K562 (cell line): ENCODE measurements at regions not wholly inside any gene's neighbourhood (a gene's known extent, or its start where the extent isn't known, plus 50 kb on each side); places are given as distances from the start of the nearest gene placed in this dataset.

Source experiments
- ATAC-seq: fragments of 200-7000 bp; cut with Tn5 transposase; 3 replicates; pipeline ENCODE4 v1.9.1; 2020; ENCODE audit warnings: moderate library complexity
- BruUV-seq: library from RNA; stranded (reverse); fragments of 400-500 nt; replicated peaks from 2 replicates; lab custom pipeline; 2021; lab: Mats Ljungman, UMichigan
- CTCF ChIA-PET: fragments of 300-600 bp; formaldehyde crosslinking; extraction: SDS; loops from one replicate; lab custom pipeline; 2021; ENCODE audit warnings: low intra/inter-chr PET ratio; lab: Yijun Ruan, JAX
- POLR2A ChIA-PET: fragments of 300-600, 350-650 bp; sonication (Branson Sonifier 250); formaldehyde crosslinking; extraction: SDS; loops from one replicate; lab custom pipeline; 2021; ENCODE audit warnings: antibody characterized with exemption, inconsistent platforms; lab: Yijun Ruan, JAX
- DNase-seq, 4 experiments: peaks; one replicate each; pipeline versions ENCODE4 v3.0.0 to v3.0.0-alpha.2; 2011 to 2018; ENCODE audit warnings: low spot score in 3 of 4, mixed read lengths in 3 of 4; ENCODE audit errors: extremely low read depth in 1 of 4
- FAIRE-seq: peaks from 2 replicates; lab custom pipeline; 2011; peaks lifted over from hg19 to GRCh38; lab: Jason Lieb, UNC
- H2AFZ ChIP-seq: 2 replicates; pipeline ENCODE4 v1.6.0; 2011; ENCODE audit warnings: low read depth, low read length, control low read depth, inconsistent platforms
- H3K27ac ChIP-seq: fragments of 200-600 bp; 3 replicates; pipeline ENCODE4 v1.8.0; 2011; ENCODE audit warnings: low read depth, mild to moderate bottlenecking, control low read depth, inconsistent platforms, low read length, moderate library complexity, mixed read lengths; ENCODE audit errors: extremely low read depth
- H3K27me3 ChIP-seq, 2 experiments: fragments of 300-600 bp in 1 of 2; 2 replicates in 1 of 2; 3 replicates in 1 of 2; pipeline versions ENCODE4 v1.6.0 to v1.8.0; 2011; ENCODE audit warnings: inconsistent platforms in 2 of 2, low read length in 2 of 2, mild to moderate bottlenecking in 1 of 2, mixed read lengths in 1 of 2, moderate library complexity in 1 of 2; ENCODE audit not compliant: control insufficient read depth in 2 of 2, insufficient read depth in 2 of 2
- H3K36me3 ChIP-seq: fragments of 300-600 bp; 3 replicates; pipeline ENCODE4 v1.8.0; 2011; ENCODE audit warnings: mild to moderate bottlenecking, low read length, inconsistent platforms; ENCODE audit not compliant: control insufficient read depth, insufficient read depth
- H3K4me1 ChIP-seq, 2 experiments: fragments of 200-600 bp in 1 of 2; replicated peaks in 1 of 2; 2 replicates in 1 of 2; 3 replicates in 1 of 2; pipeline versions ENCODE4 v1.5.1 to v1.8.0; 2011; ENCODE audit warnings: inconsistent platforms in 2 of 2, low read length in 2 of 2, mild to moderate bottlenecking in 1 of 2, mixed read lengths in 1 of 2, moderate library complexity in 1 of 2; ENCODE audit not compliant: control insufficient read depth in 2 of 2, insufficient read depth in 2 of 2
- H3K4me2 ChIP-seq: 2 replicates; pipeline ENCODE4 v1.6.1; 2011; ENCODE audit warnings: low read length, control low read depth, inconsistent platforms, mixed read lengths; ENCODE audit not compliant: insufficient read depth
- H3K4me3 ChIP-seq: fragments of 200-600 bp; sonication (generic), shearing (Covaris generic); 2 replicates; pipeline ENCODE4 v1.5.1; 2016; ENCODE audit warnings: control low read depth, inconsistent platforms
- H3K79me2 ChIP-seq: fragments of 200-600 bp; 3 replicates; pipeline ENCODE4 v1.8.0; 2011; ENCODE audit warnings: low read length, inconsistent platforms; ENCODE audit not compliant: control insufficient read depth, insufficient read depth
- H3K9ac ChIP-seq, 2 experiments: 2 replicates each; pipeline versions ENCODE4 v1.6.0 to v1.6.1; 2011; ENCODE audit warnings: low read depth in 2 of 2, low read length in 2 of 2, control low read depth in 1 of 2, inconsistent platforms in 1 of 2, mild to moderate bottlenecking in 1 of 2, mixed read lengths in 1 of 2; ENCODE audit not compliant: insufficient read depth in 1 of 2
- H3K9me1 ChIP-seq: one replicate; pipeline ENCODE4 v1.6.0; 2011; ENCODE audit warnings: inconsistent platforms, mild to moderate bottlenecking, low read length, moderate library complexity; ENCODE audit not compliant: control insufficient read depth, insufficient read depth
- H3K9me3 ChIP-seq: replicated peaks from 2 replicates; pipeline ENCODE4 v1.5.1; 2011; ENCODE audit warnings: low read depth, low read length, inconsistent platforms; ENCODE audit not compliant: control insufficient read depth, insufficient read depth
- H4K20me1 ChIP-seq: replicated peaks from 2 replicates; pipeline ENCODE4 v1.6.1; 2011; ENCODE audit warnings: low read length, inconsistent platforms, mixed read lengths; ENCODE audit not compliant: control insufficient read depth, insufficient read depth
- ZNF436 ChIP-seq: fragments of 250-450, 450-650 bp; sonication (Bioruptor Pico); formaldehyde crosslinking; IDR thresholded peaks from 2 replicates; pipeline ENCODE4 v1.7.0; 2020; ENCODE audit warnings: mild to moderate bottlenecking
- WGBS: fragments of 100-300 bp; shearing (Covaris generic); methylation state at CpG from one replicate; pipeline ENCODE4 v1.1.6; 2016; ENCODE audit warnings: low coverage, mixed read lengths; ENCODE audit not compliant: insufficient coverage; ENCODE audit errors: missing lambda C conversion rate; 5-methylcytosine and 5-hydroxymethylcytosine counted together
- in situ Hi-C: fragments of 300-500 bp; cut with MboI; formaldehyde crosslinking; loops from 4 replicates; pipeline ENCODE4 v1.15.0; 2018; ENCODE audit warnings: inconsistent platforms, mixed read lengths
- intact Hi-C: fragments of 100-400 bp; cut with micrococcal nuclease; formaldehyde crosslinking; loops from 2 replicates; pipeline ENCODE4 v1.14.2; 2022
- TF ChIP-seq, protein P1 (sequence below): fragments of 450-650 bp; IDR thresholded peaks from 2 replicates; pipeline ENCODE4 v1.6.1; 2017; ENCODE audit warnings: antibody characterized with exemption, mild to moderate bottlenecking
- TF ChIP-seq, protein P2 (sequence below), 2 experiments: fragments of 450-650 bp in 1 of 2; sonication (generic) in 1 of 2; formaldehyde crosslinking in 1 of 2; IDR thresholded peaks in 1 of 2; conservative IDR thresholded peaks in 1 of 2; 2 replicates each; pipeline versions ENCODE4 v1.6.1 to v1.8.1; 2016 to 2023; ENCODE audit warnings: mild to moderate bottlenecking in 2 of 2, moderate library complexity in 2 of 2, inconsistent platforms in 1 of 2, missing genetic modification reagents in 1 of 2
- TF ChIP-seq, protein P3 (sequence below): IDR thresholded peaks from 2 replicates; pipeline ENCODE4 v1.6.1; 2016; ENCODE audit warnings: missing genetic modification characterization, missing compliant biosample characterization

DNA sequence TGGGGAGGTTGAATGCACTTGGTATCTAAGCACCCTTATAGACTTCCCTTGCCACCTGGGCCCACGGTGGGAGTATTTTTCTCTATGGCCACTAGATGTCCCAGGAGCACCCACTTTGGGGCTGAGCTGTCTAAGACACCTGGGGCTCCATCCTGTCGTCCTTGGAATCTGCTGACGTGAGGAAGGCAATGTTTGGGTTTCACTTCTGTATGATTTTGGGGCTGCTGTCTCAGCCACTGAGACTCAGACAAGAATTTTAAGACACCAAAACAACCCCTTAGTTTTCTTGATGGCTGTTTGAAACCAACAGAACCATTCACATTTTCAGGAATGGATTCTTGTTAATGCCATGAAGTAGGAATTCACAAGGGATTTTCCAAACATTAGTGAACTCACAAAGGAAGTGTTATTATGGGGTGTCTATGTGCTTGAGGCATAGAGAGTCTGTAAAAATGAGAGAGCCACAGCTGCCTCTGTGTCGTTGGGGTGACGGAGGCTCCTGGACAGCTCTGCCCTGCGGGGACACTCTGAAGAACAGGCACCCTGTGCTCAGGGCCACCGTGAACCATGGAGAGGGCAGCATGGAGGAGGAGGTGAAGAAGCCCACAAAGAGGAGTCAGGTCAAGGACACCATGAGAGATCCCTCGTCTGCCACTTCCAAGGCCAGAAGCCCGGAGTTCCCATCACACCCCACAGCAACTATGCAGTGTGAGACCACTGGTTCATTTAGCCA, 106.8 kb upstream of the SPATA13 start (continued):
- TF ChIP-seq, protein P1, sequence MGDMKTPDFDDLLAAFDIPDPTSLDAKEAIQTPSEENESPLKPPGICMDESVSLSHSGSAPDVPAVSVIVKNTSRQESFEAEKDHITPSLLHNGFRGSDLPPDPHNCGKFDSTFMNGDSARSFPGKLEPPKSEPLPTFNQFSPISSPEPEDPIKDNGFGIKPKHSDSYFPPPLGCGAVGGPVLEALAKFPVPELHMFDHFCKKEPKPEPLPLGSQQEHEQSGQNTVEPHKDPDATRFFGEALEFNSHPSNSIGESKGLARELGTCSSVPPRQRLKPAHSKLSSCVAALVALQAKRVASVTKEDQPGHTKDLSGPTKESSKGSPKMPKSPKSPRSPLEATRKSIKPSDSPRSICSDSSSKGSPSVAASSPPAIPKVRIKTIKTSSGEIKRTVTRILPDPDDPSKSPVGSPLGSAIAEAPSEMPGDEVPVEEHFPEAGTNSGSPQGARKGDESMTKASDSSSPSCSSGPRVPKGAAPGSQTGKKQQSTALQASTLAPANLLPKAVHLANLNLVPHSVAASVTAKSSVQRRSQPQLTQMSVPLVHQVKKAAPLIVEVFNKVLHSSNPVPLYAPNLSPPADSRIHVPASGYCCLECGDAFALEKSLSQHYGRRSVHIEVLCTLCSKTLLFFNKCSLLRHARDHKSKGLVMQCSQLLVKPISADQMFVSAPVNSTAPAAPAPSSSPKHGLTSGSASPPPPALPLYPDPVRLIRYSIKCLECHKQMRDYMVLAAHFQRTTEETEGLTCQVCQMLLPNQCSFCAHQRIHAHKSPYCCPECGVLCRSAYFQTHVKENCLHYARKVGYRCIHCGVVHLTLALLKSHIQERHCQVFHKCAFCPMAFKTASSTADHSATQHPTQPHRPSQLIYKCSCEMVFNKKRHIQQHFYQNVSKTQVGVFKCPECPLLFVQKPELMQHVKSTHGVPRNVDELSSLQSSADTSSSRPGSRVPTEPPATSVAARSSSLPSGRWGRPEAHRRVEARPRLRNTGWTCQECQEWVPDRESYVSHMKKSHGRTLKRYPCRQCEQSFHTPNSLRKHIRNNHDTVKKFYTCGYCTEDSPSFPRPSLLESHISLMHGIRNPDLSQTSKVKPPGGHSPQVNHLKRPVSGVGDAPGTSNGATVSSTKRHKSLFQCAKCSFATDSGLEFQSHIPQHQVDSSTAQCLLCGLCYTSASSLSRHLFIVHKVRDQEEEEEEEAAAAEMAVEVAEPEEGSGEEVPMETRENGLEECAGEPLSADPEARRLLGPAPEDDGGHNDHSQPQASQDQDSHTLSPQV, result no peak
- no peak for TF ChIP-seq ZNF436 (CRISPR knock-in tag)

DNA sequence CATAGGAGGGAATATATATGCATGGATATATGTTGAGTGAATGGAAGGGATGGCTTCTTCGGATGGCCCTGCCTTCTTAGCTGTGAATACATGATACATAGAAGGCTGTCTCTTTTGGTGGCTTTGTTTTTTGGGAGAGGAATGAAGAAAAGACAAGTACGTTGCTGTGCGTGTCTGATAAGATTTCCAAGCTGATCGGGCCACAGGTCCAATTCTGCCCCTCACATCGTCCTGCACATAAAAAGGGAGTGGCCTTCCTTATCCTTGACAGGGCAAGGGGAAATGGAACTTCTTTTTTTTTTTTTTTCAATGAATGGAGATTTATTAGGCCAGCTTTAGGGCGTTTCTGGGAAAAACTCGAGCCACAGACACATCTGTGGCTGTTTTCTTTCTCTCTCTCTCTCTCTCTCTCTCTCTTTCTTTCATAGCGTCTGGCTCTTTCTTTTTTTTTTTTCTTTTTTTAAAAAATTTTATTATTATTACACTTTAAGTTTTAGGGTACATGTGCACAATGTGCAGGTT, 103.8 kb upstream of the SPATA13 start:
- H3K9me3 ChIP-seq, result no peaks in the 10 kb centered on the region
- no peak overlapping the region for H3K9ac ChIP-seq
- H3K36me3 ChIP-seq, result no peaks in the 10 kb centered on the region
- intact Hi-C loops, result no loop called here
- H3K4me3 ChIP-seq, result no peak overlapping the region
- 2% methylated on average over 7 of the region's 8 CpGs for WGBS
- DNase-seq (no peak), ATAC-seq (no peak), FAIRE-seq (no peak)
- H4K20me1 ChIP-seq, result no peaks in the 10 kb centered on the region
- H3K27me3 ChIP-seq, result no peaks in the 10 kb centered on the region; a peak in 1 of 5 replicates
- CTCF ChIA-PET, result no interaction called here
- POLR2A ChIA-PET, result no interaction called here
- in situ Hi-C loops, result no loop called here
- no TSS peak for BruUV-seq
- no peaks in the 10 kb centered on the region for H3K4me1 ChIP-seq
- H3K79me2 ChIP-seq, result no peaks in the 10 kb centered on the region
- no peaks in the 10 kb centered on the region for H3K9me1 ChIP-seq
- H3K4me2 ChIP-seq, result no peak overlapping the region
- no peak overlapping the region for H2AFZ ChIP-seq
- no peak overlapping the region for H3K27ac ChIP-seq
- TF ChIP-seq, protein P2, sequence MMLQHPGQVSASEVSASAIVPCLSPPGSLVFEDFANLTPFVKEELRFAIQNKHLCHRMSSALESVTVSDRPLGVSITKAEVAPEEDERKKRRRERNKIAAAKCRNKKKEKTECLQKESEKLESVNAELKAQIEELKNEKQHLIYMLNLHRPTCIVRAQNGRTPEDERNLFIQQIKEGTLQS (IDR thresholded peaks at IDR 0.05), result no peak
- TF ChIP-seq, protein P2 (CRISPR knock-in tag; conservative IDR thresholded peaks at IDR 0.05), result no peak
- TF ChIP-seq, protein P3, sequence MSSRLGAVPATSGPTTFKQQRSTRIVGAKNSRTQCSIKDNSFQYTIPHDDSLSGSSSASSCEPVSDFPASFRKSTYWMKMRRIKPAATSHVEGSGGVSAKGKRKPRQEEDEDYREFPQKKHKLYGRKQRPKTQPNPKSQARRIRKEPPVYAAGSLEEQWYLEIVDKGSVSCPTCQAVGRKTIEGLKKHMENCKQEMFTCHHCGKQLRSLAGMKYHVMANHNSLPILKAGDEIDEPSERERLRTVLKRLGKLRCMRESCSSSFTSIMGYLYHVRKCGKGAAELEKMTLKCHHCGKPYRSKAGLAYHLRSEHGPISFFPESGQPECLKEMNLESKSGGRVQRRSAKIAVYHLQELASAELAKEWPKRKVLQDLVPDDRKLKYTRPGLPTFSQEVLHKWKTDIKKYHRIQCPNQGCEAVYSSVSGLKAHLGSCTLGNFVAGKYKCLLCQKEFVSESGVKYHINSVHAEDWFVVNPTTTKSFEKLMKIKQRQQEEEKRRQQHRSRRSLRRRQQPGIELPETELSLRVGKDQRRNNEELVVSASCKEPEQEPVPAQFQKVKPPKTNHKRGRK (tag), result no peak
